ENCODE measurements at regions not wholly inside any gene's neighbourhood (a gene's known extent, or its start where the extent isn't known, plus 50 kb on each side); places are given as distances from the start of the nearest gene placed in this dataset.

- DNase-seq = no peak
- intact Hi-C loops (cut with DNase I) = no loop called here
These were observed 534.5 kb downstream of the KCTD12 start for GRCh38 chr13:76351541-76352229.

GRCh38 chr13:76350399-76350798, 535.8 kb downstream of the KCTD12 start:
- intact Hi-C loops (cut with DNase I) = no loop called here

GRCh38 chr13:76349700-76350099, 536.5 kb downstream of the KCTD12 start:
- no peak for DNase-seq
- intact Hi-C loops (cut with DNase I) = no loop called here

More at GRCh38 chr13:76350399-76350798, 535.8 kb downstream of the KCTD12 start:
- DNase-seq = no peak

- intact Hi-C loops (cut with DNase I) = no loop called here
- DNase-seq = no peak
These were observed 546.6 kb downstream of the KCTD12 start for GRCh38 chr13:76339649-76340048.

- no peak for DNase-seq
- intact Hi-C loops (cut with DNase I) = no loop called here
These were observed 548.2 kb downstream of the KCTD12 start for GRCh38 chr13:76338003-76338402.

- DNase-seq = no peak
- intact Hi-C loops (cut with DNase I) = no loop called here
These were observed 549.0 kb downstream of the KCTD12 start for GRCh38 chr13:76336889-76337844.

- no peak for DNase-seq
- intact Hi-C loops (cut with DNase I) = no loop called here
These were observed 550.7 kb downstream of the KCTD12 start for GRCh38 chr13:76335463-76335862.

- intact Hi-C loops (cut with DNase I) = no loop called here
- DNase-seq = no peak
These were observed 554.1 kb downstream of the KCTD12 start for GRCh38 chr13:76331943-76332712.

- DNase-seq = no peak
- intact Hi-C loops (cut with DNase I) = no loop called here
These were observed 555.4 kb downstream of the KCTD12 start for GRCh38 chr13:76330761-76331160.

GRCh38 chr13:76329866-76330580, 556.2 kb downstream of the KCTD12 start:
- no peak for DNase-seq
- intact Hi-C loops (cut with DNase I) = no loop called here

- intact Hi-C loops (cut with DNase I) = no loop called here
These were observed 557.2 kb downstream of the KCTD12 start for GRCh38 chr13:76329004-76329403.

GRCh38 chr13:76326343-76326742, 559.9 kb downstream of the KCTD12 start:
- DNase-seq = no peak
- intact Hi-C loops (cut with DNase I) = no loop called here

More at GRCh38 chr13:76329004-76329403, 557.2 kb downstream of the KCTD12 start:
- DNase-seq = no peak

GRCh38 chr13:76319921-76320320, 566.3 kb downstream of the KCTD12 start:
- no peak for DNase-seq
- intact Hi-C loops (cut with DNase I) = no loop called here

- DNase-seq = no peak
- intact Hi-C loops (cut with DNase I) = no loop called here
These were observed 569.1 kb downstream of the KCTD12 start for GRCh38 chr13:76316998-76317527.

GRCh38 chr13:76314495-76314894, 571.7 kb downstream of the KCTD12 start:
- no peak for DNase-seq
- intact Hi-C loops (cut with DNase I) = no loop called here

- intact Hi-C loops (cut with DNase I) = no loop called here
- DNase-seq = no peak
These were observed 579.1 kb downstream of the KCTD12 start for GRCh38 chr13:76307142-76307541.

- intact Hi-C loops (cut with DNase I) = no loop called here
- no peak for DNase-seq
These were observed 585.5 kb downstream of the KCTD12 start for GRCh38 chr13:76300688-76301087.

GRCh38 chr13:76297331-76297730, 588.9 kb downstream of the KCTD12 start:
- intact Hi-C loops (cut with DNase I) = no loop called here
- DNase-seq = peak in 37 of 42 donors; percentile 6 to 69 (median 26)

GRCh38 chr13:76296751-76297150, 589.5 kb downstream of the KCTD12 start:
- DNase-seq = no peak
- intact Hi-C loops (cut with DNase I) = no loop called here

Measured in head of caudate nucleus (tissue), 42 donors.